ENCODE measurements at regions not wholly inside any gene's neighbourhood (a gene's known extent, or its start where the extent isn't known, plus 50 kb on each side); places are given as distances from the start of the nearest gene placed in this dataset.

DNA sequence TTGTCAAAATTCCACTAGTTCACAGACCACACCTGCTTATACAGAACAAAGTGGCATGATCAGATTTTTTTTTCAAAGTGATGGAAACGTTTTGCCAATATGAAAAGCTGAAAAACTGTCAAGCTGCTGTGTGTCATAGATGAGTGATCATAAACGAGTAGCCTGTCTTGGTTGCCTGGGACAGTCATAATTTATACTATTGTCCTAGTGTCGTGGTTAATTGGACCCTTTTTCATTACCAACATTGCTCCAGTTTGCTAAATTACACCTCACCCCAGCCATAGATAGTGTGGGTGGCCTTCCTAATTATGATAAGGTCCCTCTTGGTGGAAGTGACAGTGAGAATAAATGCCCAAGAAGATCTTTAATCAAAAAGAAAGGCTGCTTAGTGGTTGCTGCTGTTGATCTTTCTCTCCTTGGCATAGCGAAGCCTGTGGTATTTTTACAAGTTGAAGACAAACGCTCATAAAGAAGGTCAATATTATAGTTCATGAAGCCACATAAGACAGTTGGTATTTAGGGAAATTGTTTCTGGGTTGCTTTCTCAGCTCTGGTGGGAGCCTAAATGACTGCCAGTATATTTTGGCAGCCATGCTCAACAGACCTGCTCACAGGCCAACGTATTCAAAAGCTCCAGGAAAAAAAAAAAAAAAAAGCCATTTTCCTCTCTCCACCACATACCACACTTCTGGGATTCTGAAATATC lies 478.1 kb downstream of the PLA2G4A start:
- DNase-seq (ENCODE audit: low spot score) = no peak

GRCh38 chr1:187310038-187310631 lies 481.4 kb downstream of the PLA2G4A start:
- DNase-seq (ENCODE audit: low spot score) = no peak

- DNase-seq (ENCODE audit: low spot score) = no peak
Observed at GRCh38 chr1:187313115-187313514, 484.4 kb downstream of the PLA2G4A start.

DNA sequence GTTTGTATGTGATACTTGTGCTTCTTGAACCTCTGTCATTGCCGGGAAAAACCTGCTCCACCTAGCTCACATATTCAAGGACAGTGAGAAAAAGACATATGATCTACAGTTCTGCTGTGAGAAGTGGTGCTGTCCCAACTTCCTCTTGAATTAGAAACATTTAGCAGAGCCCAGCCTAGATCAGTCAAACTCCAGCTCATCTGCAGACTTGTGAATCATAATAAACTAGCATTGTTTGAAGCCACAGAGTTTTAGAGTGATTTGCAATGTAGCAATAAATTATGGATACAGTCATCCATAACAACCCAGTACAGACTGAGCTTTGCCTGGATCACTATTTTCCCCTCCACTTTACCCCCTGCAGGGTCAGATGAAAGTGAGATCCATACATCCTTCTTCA lies 497.8 kb downstream of the PLA2G4A start:
- no peak for DNase-seq (ENCODE audit: low spot score)

DNA sequence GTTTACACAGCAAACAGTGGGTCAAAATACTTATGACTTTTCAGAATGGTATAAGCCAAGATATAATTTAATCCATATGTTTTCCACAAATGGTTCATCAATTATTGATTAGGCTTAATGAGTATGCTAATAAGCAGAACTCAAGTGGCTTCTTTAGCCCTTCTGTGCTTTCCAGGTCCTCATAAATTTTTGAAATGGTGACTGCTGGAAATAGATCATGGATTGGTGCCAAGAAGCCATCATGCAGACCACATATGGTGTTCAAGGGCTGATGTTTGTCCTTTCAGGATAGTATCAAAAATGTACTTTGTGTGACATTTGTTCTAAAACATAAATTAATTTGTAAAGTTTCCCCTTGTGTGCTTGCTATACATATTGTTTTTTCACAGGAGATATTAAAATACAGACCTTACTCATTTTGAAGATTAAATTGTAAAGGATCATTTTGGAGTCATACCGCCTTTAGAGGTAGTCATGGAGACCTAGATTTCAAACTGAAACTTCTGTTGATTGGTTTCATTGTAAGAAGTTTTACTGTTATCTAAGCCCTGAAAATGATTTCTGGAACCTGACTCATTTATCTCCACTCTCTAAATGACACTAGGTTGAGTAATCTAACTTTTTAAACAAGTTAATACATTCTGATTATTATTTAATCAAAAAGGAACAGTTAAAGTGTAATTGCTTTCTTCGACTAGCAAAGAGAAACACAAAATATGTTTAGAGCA lies 507.9 kb downstream of the PLA2G4A start:
- DNase-seq (ENCODE audit: low spot score) = no peak

GRCh38 chr1:187338762-187339412 lies 510.1 kb downstream of the PLA2G4A start:
- DNase-seq (ENCODE audit: low spot score) = no peak

DNA sequence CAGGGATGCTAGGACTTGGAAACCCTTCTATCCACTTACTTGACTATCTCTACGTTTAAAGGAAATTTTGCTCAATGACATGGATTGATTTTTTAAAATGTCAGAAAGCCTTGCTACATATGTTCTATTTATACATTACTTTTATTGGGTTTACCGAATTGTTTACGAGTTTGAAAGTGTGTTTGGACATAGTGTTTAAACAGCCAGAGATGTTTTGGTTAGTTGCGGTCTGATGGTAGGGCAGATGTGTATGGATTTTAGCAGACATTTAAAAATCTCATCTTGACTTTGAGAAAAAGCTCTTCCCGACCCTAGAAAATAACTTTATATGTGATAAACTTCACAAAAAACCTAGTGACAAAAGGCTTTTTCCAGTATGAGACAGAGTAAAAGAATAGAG lies 513.7 kb downstream of the PLA2G4A start:
- DNase-seq (ENCODE audit: low spot score) = no peak

GRCh38 chr1:187374082-187374481 lies 545.3 kb downstream of the PLA2G4A start:
- no peak for DNase-seq (ENCODE audit: low spot score)

GRCh38 chr1:187374742-187375141 lies 546.0 kb downstream of the PLA2G4A start:
- no peak for DNase-seq (ENCODE audit: low spot score)

- no peak for DNase-seq (ENCODE audit: low spot score)
Observed at GRCh38 chr1:187383366-187383765, 554.6 kb downstream of the PLA2G4A start.

DNA sequence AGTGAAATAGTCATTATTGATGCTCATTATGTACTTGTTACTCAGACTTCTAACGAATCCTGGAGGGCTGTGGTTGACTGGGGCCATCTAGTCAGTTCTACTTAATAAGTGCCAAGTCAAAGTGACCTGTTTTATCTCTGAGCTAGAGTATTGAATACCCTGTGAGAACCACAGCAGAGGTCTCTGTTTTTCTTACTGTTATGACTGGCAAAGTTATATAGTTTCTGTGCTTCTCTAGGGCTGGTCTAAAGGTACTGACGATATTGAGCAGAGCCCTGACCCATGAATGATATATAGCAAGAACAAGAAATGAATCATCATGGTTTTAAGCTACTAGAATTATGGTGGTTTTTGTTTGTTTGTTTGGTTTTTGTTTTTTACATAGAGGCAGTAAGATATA lies 555.8 kb downstream of the PLA2G4A start:
- DNase-seq (ENCODE audit: low spot score) = no peak

DNA sequence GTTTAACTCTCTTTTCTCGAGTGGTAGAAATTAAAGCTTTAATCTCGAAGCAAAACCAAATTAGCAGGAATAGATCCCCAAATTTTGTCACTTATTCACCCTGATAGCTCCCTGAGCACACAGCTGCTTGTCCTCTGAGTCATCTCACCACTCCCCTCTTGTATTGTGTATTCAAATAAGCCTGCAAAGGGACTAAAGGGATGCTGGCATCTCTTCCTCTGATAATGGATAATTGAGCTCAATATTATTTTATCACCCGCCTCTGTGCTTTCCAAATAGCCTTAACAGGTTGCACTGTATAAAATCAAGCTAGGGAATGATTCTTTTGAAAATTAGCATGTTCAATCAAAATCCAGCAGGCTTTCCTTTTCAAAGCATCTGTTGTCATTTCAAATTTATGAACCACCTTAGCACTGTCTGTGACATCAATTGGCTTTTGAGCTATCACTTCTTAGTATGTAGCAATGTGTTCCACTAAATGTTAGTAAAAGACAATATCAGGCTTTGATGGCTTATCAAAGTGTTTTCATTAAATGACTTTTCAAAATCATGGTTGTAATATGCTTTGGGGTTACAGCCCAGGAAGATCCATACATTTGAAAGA lies 561.6 kb downstream of the PLA2G4A start:
- DNase-seq (ENCODE audit: low spot score) = no peak

- DNase-seq (ENCODE audit: low spot score) = no peak
Observed at GRCh38 chr1:187396226-187396625, 567.5 kb downstream of the PLA2G4A start.

GRCh38 chr1:187396929-187397796 lies 568.4 kb downstream of the PLA2G4A start:
- no peak for DNase-seq (ENCODE audit: low spot score)

DNA sequence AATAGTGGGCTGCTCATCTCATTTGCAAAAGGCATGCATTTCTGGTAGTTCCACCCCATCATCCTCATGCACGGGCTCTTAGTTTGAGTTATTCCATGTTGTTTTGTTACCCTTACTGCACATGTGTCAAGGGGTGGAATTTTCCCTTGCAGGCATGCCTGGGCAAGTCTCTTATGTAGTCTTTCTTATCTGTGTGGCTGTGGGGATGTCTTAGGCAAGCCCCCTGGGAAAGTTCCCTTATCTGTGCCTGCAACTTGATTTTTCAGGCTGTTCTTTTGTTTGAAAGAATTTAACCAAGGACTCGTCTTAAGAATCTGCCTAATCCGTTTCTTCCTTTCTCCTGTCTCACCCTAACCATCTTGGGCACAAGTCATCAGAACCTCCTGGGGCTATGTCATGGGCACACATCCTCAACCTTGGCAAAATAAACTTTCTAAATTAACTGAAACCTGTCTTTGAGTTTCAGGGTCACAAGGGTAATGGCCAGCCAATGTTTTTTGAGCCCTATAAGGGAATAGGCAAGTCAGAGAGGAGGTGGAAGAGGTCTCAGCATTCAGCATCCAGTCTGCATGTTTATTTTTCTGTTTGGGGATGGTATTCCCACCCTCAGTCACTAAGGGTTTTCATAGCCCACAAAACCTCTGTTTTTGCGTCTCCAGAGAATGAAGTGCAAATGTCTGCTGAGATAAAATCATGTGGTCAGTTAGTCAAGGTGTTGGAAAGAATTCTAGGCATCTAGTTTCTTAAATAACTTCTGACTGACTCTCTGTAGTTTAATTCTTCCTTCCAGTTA lies 579.7 kb downstream of the PLA2G4A start:
- no peak for DNase-seq (ENCODE audit: low spot score)

GRCh38 chr1:187409341-187409740 lies 580.6 kb downstream of the PLA2G4A start:
- no peak for DNase-seq (ENCODE audit: low spot score)

DNA sequence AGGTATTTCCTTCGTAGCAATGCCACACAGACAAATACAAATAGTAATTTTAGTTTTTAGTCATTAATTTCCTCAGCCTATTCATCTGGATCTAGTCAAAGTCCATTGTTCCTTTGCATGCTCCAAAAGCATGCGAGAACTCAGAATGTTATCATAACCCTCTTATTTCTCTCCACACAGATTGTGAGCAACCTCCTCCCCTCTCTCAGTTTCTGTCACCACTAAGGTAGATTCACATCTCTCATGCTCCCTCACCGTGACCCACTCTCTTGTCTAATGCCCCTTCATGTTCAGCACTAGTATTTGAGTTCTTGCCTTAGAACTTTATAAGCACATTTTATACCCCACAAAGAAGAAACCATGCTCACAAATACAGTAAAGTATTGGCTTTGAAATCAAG lies 582.4 kb downstream of the PLA2G4A start:
- DNase-seq (ENCODE audit: low spot score) = no peak

- no peak for DNase-seq (ENCODE audit: low spot score)
Observed at GRCh38 chr1:187413405-187414169, 584.8 kb downstream of the PLA2G4A start.

DNA sequence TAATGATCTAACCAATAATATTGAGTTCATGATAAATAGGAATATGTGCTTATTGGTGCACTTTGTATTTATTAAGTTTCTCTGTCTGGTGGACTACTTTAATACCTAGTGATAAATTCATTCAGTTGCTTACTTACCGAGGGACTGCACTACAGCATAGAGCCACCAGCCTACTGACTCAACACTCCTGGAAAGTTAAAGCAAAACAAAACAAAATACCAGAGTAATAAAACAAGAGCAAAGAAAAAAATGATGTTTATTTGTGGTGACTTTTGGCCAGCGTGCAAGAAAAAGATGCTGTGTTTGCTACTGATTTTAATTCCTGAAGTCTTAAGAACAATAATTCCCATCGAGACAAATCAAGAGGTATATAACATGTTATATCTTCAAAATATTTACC lies 586.3 kb downstream of the PLA2G4A start:
- DNase-seq (ENCODE audit: low spot score) = no peak

DNA sequence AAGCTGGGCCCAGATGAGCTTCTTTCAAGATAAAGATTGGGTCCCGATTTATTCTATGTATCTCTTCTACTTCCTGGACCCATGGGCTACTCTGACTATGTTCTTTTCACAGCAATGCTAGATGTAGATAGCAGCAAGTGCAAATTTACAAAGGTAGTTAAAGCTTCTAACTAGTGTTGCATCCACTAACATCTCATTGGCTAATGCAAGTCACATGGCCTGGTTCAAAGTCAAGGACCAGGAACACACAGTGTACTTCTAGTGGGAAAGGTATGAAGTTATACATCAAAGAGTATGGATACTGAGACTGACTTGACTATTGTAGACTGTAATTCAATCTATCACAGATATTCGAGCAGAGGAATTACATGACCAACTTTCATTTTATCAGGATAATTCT lies 588.8 kb downstream of the PLA2G4A start:
- no peak for DNase-seq (ENCODE audit: low spot score)

Data from AG20443 (cell line).